Occipital lobe (tissue), 1 donor: ENCODE measurements at regions not wholly inside any gene's neighbourhood (a gene's known extent, or its start where the extent isn't known, plus 50 kb on each side); places are given as distances from the start of the nearest gene placed in this dataset.
"Not testable (repeated sequence)": the region's sequence is repeated elsewhere in the genome, so short reads cannot be mapped to it uniquely, and the experiment has no call there.

ENCODE experiments used
- DNase-seq: peaks from one replicate; lab custom pipeline; 2025; lab: John Stamatoyannopoulos, UW

- no peak for DNase-seq
These were observed 451.5 kb upstream of the MIR17HG start for GRCh38 chr13:90896002-90896401.

DNA sequence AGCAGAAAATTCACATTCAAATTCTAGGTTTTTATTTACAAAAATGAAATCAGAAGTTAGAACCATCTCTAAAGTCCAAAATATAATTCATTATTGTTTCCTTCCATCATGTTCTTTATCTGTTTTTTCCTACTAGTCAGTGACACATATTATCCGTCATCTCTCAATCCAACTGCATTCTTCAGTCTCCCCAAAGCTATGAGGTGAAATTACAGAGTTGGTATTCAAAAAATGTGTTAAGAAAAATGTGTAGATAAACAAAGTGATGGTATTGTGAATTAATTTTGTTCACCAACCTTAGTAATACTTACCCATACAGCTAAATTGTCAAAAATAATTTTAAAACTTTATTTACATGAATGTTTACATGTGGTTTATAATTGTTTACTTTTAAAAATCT is 448.7 kb upstream of the MIR17HG start:
- DNase-seq, result no peak

- no peak for DNase-seq
These were observed 448.1 kb upstream of the MIR17HG start for GRCh38 chr13:90899416-90899815.

DNA sequence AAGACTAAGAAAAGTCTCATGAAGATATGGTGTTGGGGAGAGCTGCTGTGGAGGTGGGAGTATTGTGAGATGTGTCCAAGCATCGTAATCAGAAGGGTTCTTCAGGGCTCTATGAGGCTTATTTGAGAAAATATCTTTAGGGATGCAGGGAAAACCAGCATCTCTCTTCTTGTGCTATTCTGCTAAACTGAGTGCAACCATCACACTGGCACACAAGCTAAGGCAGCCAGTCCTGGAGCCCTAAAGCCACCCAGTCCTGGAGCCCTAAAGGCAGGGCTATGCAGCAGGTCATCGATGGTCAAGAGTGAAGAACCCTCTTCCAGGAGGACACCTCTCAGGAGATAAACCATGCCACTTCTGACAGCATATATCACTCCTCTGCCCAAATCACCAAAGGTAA is 445.2 kb upstream of the MIR17HG start:
- no peak for DNase-seq

DNA sequence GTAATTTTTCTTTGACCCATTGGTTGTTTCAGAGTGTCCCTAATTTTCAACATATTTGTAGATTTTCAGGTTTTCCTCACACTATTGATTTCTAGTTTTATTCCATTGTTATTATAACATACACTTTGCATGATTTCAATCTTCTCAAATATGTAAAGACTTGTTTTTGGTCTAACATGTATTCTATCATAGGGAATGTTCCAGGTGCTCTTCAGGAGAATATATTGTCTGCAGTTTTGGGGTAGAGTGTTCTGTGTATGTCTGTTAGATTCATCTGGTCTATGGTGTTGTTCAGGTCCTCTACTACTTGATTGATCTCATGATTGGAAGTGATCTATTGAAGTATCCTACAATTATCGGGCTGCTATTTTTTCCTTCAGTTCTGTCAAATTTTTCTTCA is 440.9 kb upstream of the MIR17HG start:
- DNase-seq, result no peak

- no peak for DNase-seq
These were observed 438.7 kb upstream of the MIR17HG start for GRCh38 chr13:90908792-90909191.

DNA sequence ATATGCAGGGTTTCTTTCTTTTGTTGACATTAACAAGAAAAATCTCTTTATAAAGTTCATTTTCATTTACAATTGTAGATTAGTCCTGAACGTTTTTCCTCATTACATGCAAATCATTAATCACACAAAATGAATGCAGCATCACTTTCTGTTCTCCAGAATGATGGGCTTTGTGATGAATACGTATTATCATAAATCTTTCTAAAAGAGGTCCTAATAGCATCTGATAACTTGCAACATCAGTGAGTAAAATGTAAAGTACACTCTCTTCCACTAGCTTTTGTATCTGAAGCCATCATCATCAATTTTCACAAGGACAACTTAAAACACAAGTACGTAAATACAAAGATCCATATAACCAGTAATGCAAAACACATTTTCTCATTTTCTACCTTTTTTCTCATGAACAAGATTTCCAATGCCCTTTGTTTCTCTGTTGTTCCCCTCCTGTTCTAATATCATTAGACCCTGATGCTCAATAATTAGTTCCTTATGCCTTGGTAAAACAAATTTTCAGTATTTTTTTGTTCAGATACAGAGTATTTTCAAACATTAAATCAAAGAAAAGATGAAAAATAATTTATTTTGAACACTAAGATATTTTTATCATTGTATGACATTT is 437.4 kb upstream of the MIR17HG start:
- DNase-seq, result no peak

GRCh38 chr13:90912247-90912646 is 435.2 kb upstream of the MIR17HG start:
- no peak for DNase-seq

- no peak for DNase-seq
These were observed 429.0 kb upstream of the MIR17HG start for GRCh38 chr13:90918536-90918935.

- no peak for DNase-seq
These were observed 428.3 kb upstream of the MIR17HG start for GRCh38 chr13:90919153-90919552.

DNA sequence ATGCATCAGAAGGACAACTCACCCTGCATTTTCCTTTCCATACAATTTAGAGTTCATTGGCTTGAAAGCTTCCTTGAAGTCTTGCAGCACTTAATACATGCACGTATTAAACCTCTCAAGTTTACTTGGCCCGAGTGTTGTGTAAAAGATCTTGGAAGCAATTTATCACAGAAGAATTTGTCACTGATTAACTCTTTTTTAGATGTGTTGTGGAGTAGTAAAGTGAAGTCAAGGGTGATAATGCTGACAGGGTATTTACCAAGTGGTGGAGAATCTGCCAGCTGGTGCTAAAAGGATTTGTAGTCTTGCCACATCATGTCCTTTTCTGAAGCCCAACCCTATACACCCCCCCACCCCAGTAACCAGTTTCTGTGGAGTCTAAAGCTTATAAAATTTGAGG is 421.0 kb upstream of the MIR17HG start:
- no peak for DNase-seq

GRCh38 chr13:90928109-90928508 is 419.4 kb upstream of the MIR17HG start:
- DNase-seq, result no peak

GRCh38 chr13:90933097-90933826 is 414.2 kb upstream of the MIR17HG start:
- no peak for DNase-seq

DNA sequence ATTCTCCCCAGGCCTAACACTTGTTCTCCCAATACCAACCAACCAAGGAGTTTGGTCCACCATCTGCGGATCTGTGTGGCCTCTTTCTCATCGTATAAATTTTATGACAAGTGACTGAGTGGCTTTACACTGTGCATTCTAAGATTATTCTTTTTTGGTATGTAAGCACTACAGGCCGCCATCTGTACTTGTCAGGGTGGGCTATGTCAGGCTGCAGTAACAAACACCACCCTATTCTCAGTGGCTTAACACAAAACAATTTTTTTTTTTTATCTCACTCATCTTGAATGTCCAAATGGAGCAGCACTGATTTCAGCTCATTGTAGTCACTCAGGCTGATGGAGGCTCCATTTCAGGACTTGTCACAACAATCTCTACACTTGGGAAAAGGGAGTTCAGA is 412.7 kb upstream of the MIR17HG start:
- DNase-seq, result no peak

DNA sequence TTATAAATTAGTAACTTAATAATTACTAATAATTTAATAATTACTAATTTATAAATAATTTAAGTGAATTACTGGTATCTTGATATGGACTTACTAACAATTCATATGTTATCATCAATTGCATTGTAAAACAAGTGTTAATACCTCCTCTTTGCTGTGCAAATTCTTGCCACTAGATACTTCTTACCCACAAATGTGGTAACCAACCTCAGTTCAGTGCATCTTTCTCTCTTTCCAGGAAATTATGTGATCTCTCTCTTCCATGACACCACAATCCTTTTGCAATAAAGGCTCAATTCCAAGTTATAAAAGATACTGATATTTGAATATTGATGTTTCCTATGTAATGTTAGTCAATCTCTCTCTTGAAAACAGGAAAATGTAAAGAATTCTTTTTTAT is 408.6 kb upstream of the MIR17HG start:
- no peak for DNase-seq

GRCh38 chr13:90943946-90944345 is 403.5 kb upstream of the MIR17HG start:
- DNase-seq, result no peak

DNA sequence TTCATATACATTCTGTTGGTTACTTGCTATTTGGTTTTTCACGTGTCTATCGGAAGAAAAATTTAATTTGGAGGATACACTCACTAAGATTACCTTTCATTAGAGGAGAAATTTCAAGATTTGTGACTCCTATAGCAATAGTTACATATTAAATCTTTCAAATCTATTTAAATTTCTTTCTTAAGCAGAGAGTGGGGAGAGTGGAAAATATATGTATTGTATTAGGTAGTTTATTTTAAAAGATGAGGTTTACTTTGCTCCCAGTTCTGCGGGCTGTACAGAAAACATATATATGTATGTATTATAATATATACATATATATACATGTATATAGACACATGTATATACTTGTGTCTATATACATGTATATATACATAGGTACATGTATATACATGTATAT is 402.3 kb upstream of the MIR17HG start:
- not testable (repeated sequence) for DNase-seq

DNA sequence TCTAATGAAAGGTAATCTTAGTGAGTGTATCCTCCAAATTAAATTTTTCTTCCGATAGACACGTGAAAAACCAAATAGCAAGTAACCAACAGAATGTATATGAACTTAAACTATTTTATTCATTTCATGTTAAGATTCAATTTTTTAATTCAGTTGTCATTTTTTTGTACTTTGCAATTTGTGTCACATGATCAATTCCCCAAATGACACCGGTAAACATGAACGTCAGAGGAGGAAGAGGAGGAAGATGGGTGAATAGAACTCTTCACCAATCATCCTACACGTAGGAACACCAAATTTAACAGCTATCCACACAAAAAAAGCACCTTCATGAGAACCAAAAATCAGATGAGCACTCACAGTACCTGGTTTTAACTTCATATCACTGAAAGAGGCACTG is 401.4 kb upstream of the MIR17HG start:
- DNase-seq, result not testable (repeated sequence)

DNA sequence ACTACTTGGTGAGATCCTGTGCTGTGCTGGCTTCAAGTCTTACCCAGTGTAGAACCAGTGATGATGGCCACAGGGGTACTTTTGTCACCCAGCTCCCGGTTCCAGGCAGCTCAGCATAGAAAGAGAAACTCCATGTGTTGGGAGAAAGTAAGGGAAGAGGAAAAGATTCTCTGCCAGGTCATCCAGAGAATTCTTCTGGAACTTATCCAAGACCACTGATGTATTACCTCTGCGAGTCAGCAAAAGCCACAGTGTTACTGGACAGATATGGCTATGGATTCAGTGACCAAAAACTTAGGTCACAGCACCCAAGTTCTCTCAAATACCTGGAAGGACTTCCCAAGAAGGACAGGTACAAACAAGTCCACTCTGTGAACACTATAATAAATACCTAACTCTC is 399.5 kb upstream of the MIR17HG start:
- DNase-seq, result no peak

- no peak for DNase-seq
These were observed 397.3 kb upstream of the MIR17HG start for GRCh38 chr13:90950160-90950559.

- no peak for DNase-seq
These were observed 395.8 kb upstream of the MIR17HG start for GRCh38 chr13:90951663-90952062.

GRCh38 chr13:90952326-90952725 is 395.2 kb upstream of the MIR17HG start:
- DNase-seq, result no peak

GRCh38 chr13:90954605-90955195 is 392.8 kb upstream of the MIR17HG start:
- DNase-seq, result no peak
